CD4-positive, alpha-beta T cell treated with Interferon alpha-2 for 1 hour (primary cell): ENCODE measurements at regions not wholly inside any gene's neighbourhood (a gene's known extent, or its start where the extent isn't known, plus 50 kb on each side); places are given as distances from the start of the nearest gene placed in this dataset.

ENCODE experiments used
- DNase-seq, 2 donors: peaks; one replicate each; pipeline ENCODE4 v3.0.0-alpha.2; 2020 to 2022

DNA sequence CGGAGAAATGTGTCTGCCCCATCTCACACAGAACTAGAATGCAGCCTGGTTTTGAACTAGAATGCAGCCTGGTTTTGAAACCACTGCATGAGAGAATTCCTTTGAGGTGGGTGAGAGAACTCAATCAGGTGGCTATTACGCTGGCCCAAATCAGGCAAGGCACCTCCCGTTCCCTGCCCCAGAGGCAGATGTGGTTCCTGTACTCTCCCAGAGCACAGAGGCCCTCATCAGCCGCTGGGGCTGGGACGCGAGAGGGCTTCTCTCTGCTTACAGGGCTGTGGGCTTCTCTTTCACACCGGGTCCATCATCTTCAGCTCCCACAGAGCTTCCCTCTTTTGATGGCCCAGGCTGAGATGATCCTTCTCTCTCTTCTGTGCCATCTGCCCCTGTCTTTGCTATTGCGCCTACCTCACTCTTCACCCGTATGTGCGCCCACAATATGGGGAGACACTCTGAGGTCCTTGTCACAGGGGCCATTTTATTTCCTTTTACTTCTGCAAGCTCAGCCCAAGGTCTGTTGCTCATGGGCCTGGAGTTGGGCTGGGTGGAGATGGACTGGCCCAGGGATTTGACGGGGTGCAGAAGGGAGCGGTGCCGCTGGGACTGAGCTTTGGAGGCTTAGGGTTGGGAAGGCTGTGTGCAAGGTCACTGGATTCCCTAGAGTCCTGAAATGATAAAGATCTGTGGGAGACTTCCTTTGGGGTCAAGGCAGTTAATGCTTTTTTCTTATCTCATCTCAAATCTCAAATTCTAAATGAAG lies 84.4 kb upstream of the HS6ST1 start:
- DNase-seq: no peak

DNA sequence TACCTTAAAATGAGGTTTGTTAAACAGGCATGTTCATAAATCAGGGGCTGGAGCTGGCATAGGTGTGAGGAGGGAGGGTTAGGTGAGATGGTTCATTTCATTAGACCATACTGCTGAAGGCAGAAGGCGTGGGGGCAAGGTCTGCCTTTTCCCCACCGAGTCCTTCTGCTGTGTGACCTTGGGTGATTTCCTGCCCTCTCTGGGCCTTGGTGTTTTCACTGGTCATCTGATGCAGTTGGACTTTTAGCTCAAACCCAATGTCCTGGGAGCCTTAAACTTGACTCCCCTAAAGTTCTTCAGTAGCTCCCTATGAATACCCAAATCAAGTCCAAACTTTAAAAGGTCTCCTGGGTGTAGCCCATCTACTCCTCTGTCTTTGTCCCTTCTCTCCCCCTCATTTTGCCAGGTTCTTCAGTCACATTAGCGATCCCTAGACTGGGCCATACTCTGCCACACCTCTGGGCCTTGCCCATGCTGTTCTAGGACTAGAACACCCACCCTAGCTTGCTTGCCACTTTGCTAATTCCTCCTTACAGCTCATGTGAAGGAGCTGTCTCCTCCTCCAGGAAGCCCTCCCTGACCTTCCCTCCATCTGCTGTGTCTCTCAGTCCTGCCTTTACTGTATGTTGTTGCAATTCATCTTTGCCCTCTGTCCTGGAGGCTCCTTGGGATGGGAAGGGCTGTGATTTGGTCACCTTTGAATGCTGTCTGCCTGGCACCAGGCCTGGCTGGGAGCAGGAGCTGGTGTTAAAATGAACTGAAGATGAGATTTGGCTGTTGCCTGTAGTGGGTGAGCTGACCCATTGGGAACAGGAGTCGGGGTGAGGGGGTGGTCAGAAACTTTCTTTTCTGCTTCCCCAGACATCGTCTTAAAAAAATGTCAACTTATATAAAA lies 85.4 kb upstream of the HS6ST1 start:
- DNase-seq: no peak

DNA sequence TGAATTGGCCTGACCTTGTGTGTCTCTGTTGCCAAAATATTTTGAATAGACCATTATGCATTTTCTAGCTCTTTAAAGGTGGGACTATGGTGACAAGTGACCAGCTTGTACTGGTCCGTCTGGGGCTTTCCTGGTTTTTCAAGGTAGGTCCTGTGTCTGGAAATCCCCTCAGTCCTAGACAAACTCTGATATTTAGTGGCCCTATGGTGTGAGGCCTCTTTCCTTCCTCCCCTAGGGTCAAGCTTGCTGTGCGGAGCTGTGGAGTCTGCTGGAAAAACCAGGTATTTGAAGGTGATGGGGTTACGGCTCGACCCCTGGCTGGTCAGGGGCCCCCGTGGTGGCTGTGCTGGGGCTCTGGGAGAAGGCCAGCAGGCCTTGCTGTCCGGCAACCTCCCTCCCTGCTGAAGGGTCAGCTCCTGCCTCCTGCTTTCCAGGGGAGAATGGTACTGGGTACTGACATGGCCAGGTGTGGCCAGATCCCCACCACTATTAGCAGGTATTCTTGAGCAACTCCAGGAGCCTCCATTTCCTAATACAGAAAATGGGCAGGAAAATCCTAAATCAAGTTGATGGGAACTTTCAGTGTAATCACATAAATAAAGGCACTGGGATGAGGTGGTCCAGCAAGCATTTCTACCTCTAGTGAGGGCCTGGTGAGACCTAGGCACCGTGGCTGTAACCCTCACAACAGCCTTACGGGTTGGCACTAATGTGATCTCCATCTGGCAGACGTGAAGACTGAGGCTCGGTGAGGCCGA lies 86.2 kb upstream of the HS6ST1 start:
- no peak for DNase-seq

DNA sequence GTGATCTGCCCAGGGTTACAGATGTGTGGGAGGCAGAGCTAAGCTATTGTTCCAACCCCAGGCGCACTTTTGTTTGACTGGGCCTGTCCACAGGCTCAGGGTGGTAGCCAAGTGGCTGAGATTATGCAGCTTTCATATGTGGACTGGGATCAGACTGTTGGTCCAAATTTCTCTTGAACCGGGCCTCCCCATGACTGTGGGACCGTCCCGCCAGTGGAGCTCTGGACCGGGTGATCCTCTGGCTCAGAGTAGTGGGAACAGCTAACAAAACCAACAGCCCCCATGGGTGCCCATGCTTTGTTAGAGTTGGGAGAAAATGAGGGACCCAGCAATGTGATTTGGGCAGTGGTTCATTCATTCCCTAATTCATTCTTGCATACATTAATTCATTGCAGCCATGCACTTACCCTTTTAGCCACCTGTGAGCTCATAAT lies 86.8 kb upstream of the HS6ST1 start:
- DNase-seq: no peak

DNA sequence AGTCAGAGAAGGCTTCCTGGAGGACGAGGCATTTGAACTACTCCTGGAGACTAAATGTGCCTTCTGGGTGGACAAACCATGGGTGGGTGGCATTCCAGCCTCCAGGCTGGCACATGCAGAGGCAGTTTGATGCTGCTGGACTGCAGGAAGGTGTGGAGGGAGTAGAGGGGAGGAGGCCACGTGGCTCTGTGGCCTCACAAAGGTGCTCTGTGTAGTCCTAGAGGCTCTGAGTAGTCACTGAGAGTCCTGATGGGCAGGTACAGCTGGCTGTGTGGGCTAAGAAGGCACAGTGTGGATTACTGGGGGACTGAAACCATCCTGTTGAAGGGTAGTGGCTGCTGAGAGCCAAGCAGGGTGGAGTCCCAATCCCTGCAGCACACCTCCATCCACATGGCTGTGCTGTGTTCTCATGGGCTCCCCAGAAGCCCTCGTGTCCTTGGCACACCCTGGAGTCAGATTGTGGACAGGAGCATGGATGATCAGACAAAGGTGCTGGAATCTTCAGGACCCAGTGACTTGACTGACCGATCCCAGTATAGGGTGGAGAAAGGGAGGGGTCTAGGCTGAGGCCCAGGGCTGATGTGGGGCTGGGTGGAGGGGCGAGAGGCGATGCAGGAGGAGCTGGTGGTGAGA lies 87.4 kb upstream of the HS6ST1 start:
- no peak for DNase-seq

DNA sequence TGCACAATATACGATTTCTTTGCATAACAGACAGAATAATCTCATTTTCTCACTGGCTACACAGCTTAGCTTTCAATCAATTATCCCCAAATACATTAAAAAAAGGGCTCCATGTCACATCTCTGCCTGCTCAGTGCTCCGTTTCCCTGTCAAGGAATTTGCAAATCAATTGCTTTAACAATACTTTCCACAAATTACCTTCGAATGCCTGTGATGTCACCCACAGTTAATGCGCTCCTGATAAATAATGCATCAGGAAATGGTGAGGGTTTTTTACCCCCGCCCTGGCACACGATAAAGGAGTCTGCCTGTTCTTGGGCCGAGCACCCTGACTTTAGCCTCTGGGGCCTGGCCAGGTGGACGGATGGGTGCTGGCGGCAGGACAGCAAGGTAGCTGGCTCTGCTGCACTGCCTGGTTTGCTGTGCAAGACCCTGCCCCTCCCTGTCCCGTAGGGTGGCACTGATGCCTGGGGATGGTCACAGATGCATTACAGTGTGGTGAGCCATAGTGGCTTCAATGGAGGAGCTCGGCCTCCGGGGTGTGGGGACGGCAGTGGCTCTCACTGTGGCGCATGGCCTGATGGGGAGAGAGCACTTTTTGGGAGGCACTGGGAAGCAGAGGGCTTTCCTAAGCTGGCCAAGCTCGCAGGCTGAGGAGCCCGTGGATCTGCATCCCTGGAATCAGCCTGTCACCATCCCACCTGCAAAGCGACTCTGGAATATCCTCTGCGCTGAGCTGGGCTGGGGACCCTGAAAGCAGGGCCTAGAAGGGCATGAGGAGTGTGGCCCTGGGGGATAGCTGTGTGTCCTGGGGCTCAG lies 88.3 kb upstream of the HS6ST1 start:
- no peak for DNase-seq

DNA sequence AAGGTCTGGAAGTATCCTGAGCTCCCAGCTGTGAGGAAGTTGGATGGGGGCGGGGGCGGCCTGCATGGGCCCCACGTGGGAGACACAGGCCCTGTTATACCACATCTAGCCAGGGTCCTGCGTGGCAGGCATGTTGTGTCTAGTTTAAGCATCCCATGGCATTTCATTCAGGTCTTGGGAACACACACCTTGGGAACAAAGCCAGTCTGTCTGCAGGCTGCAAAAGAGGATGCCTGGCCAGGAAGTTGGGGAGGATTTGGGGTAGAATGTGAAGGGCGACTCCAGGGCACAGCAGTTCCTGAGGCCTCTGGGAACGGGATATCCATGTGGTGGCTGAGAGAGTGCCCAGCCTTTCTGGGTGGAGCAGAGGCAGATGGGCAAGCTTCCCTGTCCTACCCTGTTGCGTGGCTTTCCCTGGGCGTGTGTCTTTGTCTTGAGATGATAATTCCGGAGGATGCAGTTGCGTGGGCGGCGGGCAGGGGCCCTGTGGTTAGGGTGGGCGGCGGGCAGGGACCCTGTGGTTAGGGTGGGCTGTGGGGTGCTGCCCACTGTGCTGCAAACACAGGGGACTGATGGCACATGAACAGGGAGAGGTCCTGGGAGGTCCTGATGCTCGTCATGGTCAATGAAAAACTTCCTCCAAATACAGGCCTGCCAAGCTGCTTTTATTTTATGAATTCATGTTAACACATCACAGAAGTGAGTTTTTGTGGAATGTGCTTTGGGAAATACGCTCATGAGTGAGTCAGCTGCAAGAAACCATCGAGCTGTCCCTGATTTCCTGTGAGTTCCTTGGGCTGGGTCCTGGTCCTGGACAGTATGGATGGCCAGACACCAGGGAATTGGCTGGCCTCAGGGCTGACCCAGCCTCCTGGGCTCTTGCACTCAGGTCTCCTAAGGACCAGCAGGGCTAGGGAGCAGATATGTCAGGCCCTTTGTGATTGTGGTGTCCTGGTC lies 90.0 kb upstream of the HS6ST1 start:
- no peak for DNase-seq

DNA sequence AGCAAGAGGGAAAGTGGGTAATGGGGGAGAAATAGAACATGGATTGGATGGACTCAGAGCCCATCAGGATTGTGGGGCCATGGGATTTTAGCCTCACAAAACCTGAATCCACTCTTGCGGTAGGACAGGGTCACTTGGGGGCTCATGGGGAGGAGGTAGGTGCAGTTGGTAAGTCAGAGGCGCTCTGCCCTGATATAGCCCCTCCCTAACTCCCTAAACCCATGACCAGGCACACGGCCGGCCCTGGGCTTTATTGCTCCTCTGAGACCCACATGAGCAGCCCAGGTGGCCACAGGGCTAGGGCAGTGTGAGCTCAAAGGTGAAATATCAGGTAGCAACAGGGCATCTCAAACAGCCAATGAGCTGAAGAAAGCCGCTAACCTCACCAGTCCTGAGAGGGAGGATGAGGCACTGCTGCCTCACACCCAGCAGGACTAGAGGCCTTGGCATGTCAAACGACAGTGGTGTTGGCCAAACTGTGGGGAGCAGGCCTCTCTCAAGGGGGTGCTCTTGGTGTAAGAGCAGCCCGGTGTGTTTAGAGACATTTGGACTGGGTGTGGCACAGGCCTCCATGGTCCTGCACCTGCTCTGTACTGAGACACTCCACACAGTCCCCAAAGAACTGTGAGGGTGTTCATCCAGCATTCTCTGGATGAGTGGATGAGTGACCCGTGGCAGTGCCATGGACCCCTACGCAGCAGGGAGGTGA lies 90.8 kb upstream of the HS6ST1 start:
- DNase-seq: no peak

DNA sequence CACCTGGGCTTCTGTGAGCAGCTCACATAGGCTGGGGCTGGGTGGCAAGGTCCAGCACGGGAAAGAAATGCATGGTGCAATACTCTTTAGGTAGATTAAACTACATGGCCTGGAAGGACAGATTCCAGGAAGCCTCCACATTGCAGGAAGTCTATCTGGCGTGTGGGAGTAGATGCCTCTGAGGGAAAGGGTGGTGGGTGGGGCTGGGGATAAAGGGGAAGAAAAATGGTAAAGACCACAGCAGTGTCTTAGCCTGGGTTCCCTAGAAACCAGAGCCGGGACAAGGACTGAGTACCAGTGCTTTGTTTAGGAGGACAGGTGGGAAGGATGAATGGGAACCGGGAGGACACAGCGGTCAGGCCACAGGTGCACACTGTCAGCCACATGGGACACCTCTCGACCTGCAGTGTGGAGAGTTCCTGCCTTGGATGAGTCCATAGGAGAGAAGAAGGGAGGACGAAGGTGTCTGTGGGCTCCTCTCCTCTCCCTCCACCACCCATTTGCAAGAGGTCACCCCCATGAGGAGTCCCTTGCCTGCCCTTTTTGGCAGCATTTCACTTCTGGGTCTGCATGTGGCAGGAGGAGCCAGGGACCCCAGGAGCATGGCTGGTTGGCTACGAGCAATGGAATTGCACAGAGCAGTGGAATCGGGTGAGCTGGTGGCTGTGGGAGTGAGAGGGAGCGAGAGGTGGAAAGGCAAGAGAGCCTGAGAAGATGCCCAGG lies 91.5 kb upstream of the HS6ST1 start:
- DNase-seq: no peak

DNA sequence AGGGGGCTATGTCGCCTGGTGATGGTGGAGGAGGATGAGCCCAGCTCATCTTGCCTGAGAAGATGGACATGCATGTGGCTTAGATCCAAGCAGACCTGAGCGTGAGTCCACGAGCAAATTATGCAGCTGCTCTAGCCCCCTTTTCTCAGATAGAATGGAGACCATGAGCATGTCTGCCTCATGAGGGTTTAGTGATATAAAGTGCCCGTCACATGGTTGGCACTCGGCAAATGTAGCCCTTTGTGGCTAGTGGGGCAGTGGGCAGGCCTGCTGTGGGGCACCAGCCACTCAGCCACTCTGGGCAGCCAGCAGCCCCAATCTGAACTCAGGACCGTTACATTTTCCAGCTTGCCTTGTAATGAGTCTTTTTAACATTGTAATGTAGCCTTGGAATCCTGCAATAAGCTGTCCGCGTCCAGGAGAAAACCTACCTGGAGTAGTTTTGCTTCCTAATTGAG lies 92.1 kb upstream of the HS6ST1 start:
- no peak for DNase-seq

DNA sequence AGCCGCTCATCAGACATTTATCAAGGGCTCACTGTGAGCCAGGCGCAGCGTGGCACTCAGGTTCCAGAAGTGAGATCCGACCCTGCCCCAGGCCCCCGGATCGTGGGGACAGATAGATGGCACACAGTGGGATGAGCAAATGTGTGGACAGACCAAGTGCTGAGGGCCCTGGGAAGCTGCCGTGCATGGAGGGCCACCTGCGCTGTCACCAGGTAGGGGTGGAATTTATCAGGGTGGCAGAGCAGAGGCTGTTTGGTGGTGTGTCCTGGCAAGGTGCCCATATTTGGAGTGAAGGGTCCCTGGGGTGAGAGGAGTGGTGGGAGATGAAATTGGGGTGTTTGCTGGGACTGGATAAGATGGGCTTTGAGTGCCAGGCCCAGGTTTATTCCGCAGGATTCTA lies 92.8 kb upstream of the HS6ST1 start:
- no peak for DNase-seq

DNA sequence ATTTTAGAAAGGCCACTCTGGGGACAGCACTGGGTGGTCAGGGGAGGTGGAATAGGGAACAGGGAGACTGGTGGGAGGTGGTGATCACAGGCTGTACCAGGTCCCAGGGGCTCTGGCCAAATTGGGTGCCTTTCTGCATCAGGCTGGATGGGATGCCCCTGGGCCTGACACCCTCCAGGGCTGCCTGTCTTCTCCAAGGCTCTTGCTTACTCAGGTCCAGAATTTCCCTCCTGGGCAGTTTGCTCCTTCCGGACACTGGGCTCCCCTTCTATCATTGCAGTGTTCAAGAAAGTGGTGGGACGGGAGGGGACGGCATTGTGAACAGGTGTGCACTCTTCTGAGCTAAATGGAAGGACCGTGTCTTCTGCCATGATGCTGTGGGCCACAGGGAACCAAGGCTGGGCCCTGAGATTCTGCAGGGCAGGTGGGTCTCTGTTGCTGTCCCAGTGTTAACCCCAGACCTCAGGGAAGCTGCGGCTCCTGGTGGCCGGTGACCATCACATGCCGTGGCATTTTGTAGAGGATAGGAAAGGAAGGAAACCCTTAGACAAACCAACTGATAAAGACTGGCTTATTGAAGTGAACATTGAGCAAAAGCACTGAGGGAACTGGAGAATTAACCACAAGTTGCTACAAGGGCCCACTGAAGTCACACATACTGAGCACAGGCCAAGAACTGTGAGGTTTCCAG lies 93.7 kb upstream of the HS6ST1 start:
- no peak for DNase-seq

DNA sequence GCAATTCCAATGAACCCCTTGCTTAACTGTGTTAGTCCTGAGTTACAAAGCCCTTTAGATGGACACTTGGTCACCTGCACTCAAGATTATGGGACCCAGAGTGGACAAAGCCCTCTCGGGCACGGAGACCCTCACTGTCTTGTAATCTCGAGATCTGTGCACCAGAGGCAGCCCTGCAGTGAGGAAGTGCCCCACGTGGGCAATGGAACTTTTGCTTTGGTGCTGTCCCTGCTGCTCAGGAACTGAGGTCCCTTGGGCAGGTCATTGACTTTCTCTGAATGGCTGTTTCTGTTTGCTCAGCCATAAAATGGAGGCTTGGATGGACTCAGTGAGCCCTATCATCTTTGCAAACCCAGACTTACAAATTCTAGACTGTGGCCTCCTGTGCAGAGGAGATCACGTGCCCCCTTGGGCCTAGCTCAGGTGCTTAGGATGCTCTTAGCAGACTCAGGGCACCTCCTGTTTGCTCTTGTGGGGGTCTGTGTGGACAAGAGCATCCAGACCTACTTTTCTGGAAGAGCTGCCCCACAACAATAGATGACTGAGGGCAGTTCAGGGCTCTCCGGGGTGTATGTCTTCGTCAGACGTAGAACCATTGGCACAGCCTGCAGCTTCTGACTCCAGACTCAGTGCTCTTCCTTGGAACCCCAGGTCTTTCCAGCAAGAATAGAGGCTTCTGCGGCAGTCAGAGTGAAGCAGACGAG lies 94.5 kb upstream of the HS6ST1 start:
- no peak for DNase-seq

DNA sequence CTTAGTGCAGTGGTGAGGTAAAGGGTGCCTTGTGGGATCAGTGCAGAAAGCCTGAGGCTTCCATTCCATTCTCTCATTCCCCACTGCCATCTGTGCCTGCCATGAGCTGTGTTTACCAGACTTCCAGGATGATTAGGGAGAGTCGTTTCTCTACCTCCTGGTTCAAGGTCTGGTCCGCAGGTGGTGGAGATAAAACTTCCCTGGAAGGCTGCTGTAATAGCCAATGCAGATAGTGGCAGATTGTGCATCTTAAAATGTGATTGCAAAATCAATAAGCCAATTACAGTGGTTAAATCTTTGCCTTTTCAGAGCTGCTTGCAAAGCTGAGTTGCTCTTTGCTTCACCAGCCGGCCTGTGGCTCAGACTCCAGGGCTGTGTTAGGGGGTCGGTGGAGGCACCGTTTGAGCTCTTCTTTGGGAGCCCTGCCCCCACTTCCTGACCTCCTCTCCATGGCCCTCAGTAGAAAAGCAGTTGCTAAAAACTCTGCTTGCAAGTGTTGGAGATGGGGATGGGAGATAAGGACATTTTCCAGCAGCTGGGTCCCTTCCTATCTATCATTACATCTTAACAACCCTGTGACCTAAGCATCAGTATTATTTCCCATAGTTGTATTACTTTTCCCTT lies 95.2 kb upstream of the HS6ST1 start:
- no peak for DNase-seq

DNA sequence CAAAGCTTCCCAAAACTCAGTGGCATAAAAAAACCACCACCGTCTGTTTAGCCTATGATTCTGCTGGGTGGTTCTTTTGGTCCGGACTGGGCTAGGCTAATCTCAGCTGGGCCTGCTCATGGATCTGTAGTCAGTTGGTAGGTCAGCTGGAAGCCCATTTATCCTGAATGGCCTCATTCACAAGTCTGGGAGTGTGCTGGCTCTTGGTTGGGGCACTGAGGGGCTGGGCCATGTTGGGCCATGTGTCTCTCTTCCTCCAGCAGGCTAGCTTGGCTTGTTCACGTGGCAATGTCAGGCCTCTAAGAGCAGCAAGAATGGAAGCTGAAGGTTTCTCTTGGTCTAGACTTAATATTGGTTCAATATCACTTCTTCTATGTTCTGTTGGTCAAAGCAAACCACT lies 95.7 kb upstream of the HS6ST1 start:
- no peak for DNase-seq

DNA sequence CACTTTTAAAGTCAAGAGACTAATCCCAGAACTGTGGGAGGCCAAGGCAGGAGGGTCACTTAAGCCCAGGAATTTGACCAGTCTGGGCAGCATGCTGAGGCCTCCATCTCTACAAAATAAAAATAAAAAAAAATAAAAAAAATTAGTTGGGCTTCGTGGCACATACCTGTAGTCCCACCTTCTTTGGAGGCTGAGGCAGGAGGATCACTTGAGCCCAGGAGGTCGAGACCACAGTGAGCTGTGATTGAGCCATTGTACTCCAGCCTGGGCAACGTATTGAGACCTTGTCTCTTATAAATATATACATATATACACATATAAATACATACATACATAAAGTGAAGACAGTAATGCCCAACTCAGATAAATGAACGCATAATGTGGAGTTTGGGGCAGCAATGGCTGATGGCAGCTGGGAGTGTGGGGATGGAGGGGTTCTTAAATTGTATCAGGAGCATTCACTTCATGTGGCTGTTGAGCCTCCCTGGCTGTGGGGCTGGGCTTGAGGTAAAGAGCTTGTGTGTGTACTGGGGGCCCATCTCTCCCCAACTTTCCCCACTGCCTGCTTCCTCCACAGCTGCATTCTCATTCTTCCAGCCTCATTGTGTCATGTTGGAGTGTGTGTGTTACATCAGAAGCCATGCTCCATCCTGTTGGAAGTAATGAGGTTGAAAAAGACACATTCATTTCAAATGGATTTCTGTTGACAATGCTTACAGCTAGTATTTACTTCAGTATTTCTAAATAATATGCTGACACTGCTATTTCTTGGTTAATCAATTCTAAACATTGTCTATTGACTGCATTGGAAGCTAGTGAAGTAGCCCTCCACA lies 96.5 kb upstream of the HS6ST1 start:
- no peak for DNase-seq

DNA sequence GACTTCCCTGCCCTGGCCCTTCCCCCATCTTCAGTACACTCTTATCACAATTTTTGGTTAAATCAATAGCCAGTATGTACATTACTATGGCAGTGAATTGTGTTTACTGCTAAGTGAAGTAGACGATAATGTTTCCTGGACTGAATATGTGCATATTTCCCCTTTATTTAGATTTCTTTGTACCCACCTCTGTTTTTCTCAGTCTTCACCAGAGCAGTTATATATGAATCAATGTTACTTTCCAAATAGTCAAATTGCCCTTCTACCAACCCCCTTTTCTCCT lies 97.1 kb upstream of the HS6ST1 start:
- DNase-seq: no peak
